NCI-H1436 (cell line): ENCODE measurements at regions not wholly inside any gene's neighbourhood (a gene's known extent, or its start where the extent isn't known, plus 50 kb on each side); places are given as distances from the start of the nearest gene placed in this dataset.

Source experiments
- DNase-seq: peaks from one replicate; lab custom pipeline; 2025; lab: John Stamatoyannopoulos, UW

DNA sequence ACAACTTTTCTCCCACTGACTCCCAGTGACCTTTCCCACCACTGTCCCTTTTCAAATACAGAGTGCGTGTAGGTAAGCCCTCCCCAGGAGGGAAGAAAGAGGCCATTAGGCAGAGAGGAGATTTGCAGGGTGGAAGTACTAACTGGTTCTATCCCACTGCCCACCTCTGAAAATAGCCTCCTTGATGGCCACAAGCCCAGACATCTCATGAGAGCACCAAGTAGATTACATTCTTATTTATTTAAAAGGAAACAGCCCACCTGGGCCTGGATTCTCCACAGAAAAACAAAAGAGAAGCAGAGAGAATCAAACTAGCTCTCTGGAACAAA lies 445.3 kb downstream of the FOXO1 start:
- DNase-seq: no peak

DNA sequence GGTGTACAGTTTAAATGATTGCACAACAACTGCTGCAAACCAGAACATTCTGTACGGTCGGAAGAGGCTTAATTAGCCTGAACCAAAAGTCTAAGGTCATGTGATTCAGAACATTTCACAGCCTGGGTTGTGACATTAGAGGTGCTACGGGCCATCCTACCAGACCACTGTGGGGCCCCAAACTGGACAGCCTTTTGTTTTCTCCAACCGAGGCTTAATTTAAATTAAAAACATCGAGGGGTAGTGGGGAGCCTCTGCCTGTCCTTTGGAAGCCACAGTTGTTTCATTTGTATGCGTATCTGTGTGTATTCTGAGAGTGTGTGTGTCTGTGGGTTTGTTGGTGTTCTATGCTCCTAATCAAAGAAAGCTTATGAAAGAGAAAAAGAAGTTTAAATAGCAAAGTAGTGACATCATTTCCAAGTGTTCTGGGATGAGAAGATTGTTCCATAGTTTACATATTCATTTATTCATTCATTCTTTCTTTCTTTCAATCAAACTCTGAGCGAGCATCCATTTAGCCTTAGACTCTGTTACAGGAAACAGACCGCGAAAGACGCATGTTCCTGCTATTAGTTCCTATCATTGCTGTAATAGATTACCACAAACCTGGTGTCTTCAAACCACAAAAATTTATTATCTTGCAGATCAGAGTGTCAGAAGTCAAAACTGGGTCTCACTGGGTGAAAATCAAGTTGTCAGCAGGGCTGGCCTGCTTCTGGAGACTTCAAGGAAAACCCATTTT lies 444.8 kb downstream of the FOXO1 start:
- DNase-seq: no peak

- DNase-seq: no peak
These were observed 442.9 kb downstream of the FOXO1 start for GRCh38 chr13:40223585-40223984.

DNA sequence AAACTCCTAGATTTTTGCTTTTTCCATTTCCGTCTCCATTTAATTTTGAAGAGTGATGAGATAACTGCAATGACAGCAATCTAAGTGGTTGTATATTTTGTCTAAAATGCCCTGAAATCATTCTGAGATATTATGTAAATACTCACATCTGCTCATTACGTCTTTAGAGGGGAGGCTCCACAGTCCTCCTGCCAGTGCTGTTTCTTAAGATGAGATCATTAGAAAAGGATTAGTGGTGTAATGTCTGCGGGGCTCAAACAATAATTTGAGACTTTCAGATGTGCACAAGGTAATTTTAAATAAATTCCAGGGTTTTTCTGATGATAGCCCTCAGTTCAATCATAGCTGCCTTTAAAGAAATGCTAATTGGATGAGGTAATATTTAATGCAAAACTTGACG lies 437.9 kb downstream of the FOXO1 start:
- DNase-seq: no peak

- no peak for DNase-seq
These were observed 437.5 kb downstream of the FOXO1 start for GRCh38 chr13:40228990-40229389.

DNA sequence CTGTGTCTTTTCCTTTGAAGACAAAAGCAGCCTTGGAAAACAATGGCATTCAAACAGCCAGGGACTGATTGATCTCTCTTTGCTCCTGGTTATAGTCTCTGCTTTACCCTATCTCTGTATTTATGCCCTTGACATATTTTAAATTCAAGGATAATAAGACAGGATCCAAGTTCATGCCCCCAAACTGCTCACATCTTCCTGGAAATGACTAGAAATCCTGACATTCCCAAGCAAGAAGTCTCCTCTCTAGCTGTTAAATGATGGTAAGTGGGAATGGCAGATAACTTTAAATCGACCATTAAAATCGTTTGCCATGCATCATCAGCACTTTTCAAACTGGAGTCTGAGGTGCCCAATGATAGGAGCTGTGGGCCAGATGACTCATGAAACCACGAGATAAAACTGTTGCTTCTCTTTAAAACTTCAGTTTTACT lies 435.6 kb downstream of the FOXO1 start:
- no peak for DNase-seq

- DNase-seq: no peak
These were observed 435.1 kb downstream of the FOXO1 start for GRCh38 chr13:40231311-40231710.

GRCh38 chr13:40231751-40232150 lies 434.7 kb downstream of the FOXO1 start:
- DNase-seq: no peak

DNA sequence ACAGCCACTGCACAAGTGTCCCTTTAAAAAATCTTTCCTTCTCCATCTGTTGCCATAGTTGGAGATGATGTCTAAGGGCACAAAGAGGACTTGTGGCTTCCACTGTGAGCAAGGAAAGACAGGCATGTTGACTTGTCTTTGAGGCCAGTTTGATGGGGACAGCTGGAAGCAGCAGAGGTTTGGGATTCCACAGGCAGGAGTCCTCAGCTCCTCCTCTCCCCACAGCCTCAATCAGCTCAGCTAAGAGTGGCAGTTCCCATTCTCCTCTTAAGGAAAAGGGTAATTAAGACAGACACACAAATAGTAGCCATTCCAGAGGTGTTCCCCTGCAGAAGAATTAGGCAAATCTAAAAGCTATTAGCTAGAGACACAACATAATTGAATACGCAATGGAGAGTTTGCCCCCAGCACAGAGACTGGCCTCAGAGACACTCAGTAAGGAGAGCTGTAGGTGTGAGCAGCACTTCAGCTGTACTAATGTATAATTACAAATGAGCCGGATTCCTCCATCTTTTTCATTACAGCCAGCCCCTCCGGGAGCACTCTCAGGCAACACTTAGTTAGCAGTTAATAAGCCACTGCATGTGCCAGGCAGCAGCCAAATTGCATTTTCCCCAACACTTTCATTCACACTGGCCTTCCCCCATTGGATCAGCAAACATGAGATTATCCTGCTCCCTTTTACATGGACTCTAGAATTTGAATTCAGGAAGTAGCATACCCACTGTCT lies 434.0 kb downstream of the FOXO1 start:
- DNase-seq: peak; percentile 1

- no peak for DNase-seq
These were observed 432.7 kb downstream of the FOXO1 start for GRCh38 chr13:40233731-40234195.

GRCh38 chr13:40235160-40235796 lies 431.2 kb downstream of the FOXO1 start:
- no peak for DNase-seq

GRCh38 chr13:40236566-40237168 lies 429.8 kb downstream of the FOXO1 start:
- DNase-seq: no peak

DNA sequence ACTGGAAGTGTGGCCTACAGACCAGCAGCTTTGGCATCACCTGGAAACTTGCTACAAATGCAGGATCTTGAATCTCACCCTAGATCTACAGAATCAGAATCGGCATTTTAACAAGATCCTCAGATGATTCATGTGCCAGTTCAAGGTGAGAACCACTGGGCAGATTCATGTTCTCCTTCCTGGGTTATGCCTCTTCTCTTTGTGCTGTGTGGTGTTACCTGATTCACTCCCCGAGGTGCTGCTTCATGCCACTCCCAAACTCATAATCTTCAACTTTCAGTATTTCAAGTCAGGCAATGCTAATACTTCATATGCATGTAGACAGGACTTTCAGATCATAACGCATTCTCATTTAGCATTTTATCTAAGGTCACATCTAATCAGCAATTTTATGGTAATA lies 427.7 kb downstream of the FOXO1 start:
- no peak for DNase-seq

DNA sequence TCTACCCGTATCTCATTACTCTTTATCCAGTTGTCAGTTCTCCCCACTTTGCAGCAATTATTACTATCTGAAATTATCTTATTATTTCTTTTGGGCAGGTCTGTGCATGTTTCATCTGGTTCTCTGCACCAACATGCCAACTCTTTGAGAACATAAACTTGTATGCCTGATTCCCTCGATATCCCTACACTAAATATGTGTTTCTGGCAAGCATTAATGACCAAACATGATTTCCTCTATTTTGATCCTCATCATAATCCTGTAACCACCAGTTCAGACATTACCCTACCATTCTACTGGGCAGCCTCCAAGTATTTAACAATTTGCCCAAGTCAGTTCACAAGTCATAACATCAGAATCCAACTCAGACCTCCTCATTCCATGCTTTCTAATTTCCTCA lies 426.1 kb downstream of the FOXO1 start:
- DNase-seq: no peak

GRCh38 chr13:40241125-40241798 lies 425.2 kb downstream of the FOXO1 start:
- DNase-seq: no peak

- DNase-seq: no peak
These were observed 423.4 kb downstream of the FOXO1 start for GRCh38 chr13:40243047-40243446.

GRCh38 chr13:40243982-40244381 lies 422.5 kb downstream of the FOXO1 start:
- no peak for DNase-seq

DNA sequence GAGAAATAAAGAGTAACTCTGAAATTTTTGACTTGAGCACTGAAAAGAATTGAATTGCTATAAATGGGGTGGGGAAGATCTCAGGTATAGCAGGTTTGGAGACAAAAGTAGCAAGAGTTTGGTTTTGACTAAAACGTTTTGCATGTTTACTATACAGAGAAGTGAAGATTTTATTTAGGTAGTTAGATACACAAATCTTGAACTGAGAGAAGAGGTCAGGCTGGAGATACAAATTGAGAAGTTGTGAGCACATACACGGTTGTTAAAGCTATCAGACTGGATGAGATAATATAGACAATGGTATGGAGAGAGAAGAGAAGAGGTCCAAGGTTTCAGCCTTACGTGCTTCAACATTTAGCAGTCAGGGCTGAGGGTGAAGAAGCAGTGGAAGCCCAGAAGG lies 420.9 kb downstream of the FOXO1 start:
- no peak for DNase-seq

DNA sequence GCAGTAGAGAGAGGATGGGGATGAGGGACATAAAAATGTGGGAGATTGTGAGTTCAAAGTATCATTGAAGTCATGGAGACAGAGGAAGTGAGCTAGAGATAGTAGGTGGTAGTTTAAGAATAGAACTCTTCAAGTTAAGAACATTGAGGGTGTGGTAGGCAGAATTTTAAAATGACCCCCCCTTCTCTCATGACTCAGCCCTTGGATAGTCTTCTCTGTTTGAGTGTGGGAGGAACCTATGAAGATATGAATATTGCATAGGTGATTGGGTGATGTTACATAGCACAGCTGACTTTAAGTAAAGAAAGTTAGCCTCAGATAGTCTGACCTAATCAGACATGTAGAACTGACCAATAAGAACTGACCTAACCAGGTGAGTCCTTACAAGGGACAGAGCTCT lies 418.6 kb downstream of the FOXO1 start:
- no peak for DNase-seq

- DNase-seq: no peak
These were observed 415.0 kb downstream of the FOXO1 start for GRCh38 chr13:40251343-40252032.

DNA sequence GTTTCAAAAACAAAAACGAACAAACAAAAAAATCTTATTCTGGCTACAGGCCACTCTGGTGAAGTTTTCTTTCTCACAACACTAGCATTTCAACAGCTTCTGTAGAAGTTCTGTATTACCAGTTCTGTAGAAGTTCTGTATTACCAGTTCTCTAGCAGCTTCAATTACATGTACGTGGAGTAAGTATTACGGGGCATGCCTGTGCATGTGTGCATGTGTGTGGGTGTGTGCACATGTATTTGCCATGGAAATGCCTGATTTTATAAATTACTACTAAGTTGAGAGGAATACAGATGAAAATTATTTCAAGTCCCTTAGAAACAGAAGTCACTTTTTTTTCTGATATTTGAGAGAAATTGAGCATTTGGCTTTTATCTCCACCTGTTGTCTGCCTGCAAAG lies 414.2 kb downstream of the FOXO1 start:
- DNase-seq: no peak

DNA sequence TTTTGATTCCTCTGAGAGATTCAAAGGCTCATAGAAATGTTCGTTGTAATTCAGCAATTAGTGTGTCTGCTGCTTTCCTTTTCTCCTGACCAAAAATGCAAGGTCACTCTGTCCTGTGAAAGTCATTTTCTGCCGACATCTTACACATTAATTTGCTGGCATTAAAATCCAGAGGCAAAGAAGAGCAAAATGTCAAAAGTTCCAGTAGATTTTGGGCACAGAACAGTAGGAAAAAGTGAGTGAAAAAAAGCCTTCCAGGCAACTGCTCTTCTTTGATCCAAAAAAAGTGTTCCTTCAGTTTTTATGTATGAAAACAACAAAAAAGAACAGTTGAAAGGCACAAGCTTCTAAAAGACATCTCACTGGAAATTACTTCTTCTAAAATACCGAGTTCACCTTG lies 413.8 kb downstream of the FOXO1 start:
- DNase-seq: no peak
